Activated CD8-positive, alpha-beta memory T cell treated with anti-CD3 and anti-CD28 coated beads for 1 hour (primary cell): ENCODE measurements at regions not wholly inside any gene's neighbourhood (a gene's known extent, or its start where the extent isn't known, plus 50 kb on each side); places are given as distances from the start of the nearest gene placed in this dataset.
"Not testable (repeated sequence)": the region's sequence is repeated elsewhere in the genome, so short reads cannot be mapped to it uniquely, and the experiment has no call there.

ENCODE experiments used
- DNase-seq, 2 donors: peaks; one replicate each; pipeline ENCODE4 v3.0.0-alpha.2; 2020; ENCODE audit warnings: low read depth in 1 of 2; ENCODE audit errors: extremely low read depth in 1 of 2

- DNase-seq, result no peak
These were observed 141.6 kb upstream of the EYA4 start for GRCh38 chr6:133099573-133099972.

- no peak for DNase-seq
These were observed 140.3 kb upstream of the EYA4 start for GRCh38 chr6:133100865-133101264.

- DNase-seq, result no peak
These were observed 139.4 kb upstream of the EYA4 start for GRCh38 chr6:133101790-133102189.

- no peak for DNase-seq
These were observed 134.2 kb upstream of the EYA4 start for GRCh38 chr6:133106934-133107333.

- no peak for DNase-seq
These were observed 132.7 kb upstream of the EYA4 start for GRCh38 chr6:133108419-133108818.

- DNase-seq, result no peak
These were observed 126.2 kb upstream of the EYA4 start for GRCh38 chr6:133114973-133115372.

- DNase-seq, result no peak
These were observed 125.2 kb upstream of the EYA4 start for GRCh38 chr6:133115946-133116345.

GRCh38 chr6:133128191-133128590 lies 113.0 kb upstream of the EYA4 start:
- DNase-seq, result no peak

- DNase-seq, result no peak
These were observed 111.6 kb upstream of the EYA4 start for GRCh38 chr6:133129556-133129955.

GRCh38 chr6:133130863-133131262 lies 110.3 kb upstream of the EYA4 start:
- no peak for DNase-seq

- no peak for DNase-seq
These were observed 109.3 kb upstream of the EYA4 start for GRCh38 chr6:133131621-133132465.

- no peak for DNase-seq
These were observed 108.6 kb upstream of the EYA4 start for GRCh38 chr6:133132466-133132971.

- no peak for DNase-seq
These were observed 104.8 kb upstream of the EYA4 start for GRCh38 chr6:133136177-133136880.

- DNase-seq, result not testable (repeated sequence)
These were observed 93.5 kb upstream of the EYA4 start for GRCh38 chr6:133147470-133148184.

- DNase-seq, result no peak
These were observed 84.5 kb upstream of the EYA4 start for GRCh38 chr6:133156689-133157088.

GRCh38 chr6:133157995-133158394 lies 83.2 kb upstream of the EYA4 start:
- no peak for DNase-seq

GRCh38 chr6:133159255-133159795 lies 81.8 kb upstream of the EYA4 start:
- no peak for DNase-seq

GRCh38 chr6:133160536-133160935 lies 80.6 kb upstream of the EYA4 start:
- DNase-seq, result no peak

GRCh38 chr6:133165235-133165634 lies 75.9 kb upstream of the EYA4 start:
- no peak for DNase-seq

GRCh38 chr6:133166766-133167165 lies 74.4 kb upstream of the EYA4 start:
- no peak for DNase-seq

- no peak for DNase-seq
These were observed 71.3 kb upstream of the EYA4 start for GRCh38 chr6:133169901-133170300.
